ENCODE measurements at regions not wholly inside any gene's neighbourhood (a gene's known extent, or its start where the extent isn't known, plus 50 kb on each side); places are given as distances from the start of the nearest gene placed in this dataset.

- no peak overlapping the region for H3K27ac ChIP-seq
- no peak for TF ChIP-seq CTCF (IDR thresholded peaks at IDR 0.05)
- no peak for DNase-seq
- no peaks in the 10 kb centered on the region for H3K9me3 ChIP-seq
- H3K4me3 ChIP-seq = no peak overlapping the region
- no peak overlapping the region for H3K9ac ChIP-seq (ENCODE audit: low read depth in 2 of 2, low read length in 2 of 2)
- H3K27me3 ChIP-seq = no peaks in the 10 kb centered on the region
- H3K36me3 ChIP-seq = no peaks in the 10 kb centered on the region
- H3K4me1 ChIP-seq = no peaks in the 10 kb centered on the region
- intact Hi-C loops (cut with DNase I) = no loop called here
Measured at GRCh38 chrX:98068024-98068580, 1184.4 kb downstream of the RPA4 start.

GRCh38 chrX:98071331-98071730 is 1187.6 kb downstream of the RPA4 start:
- H3K9me3 ChIP-seq = no peaks in the 10 kb centered on the region
- no peak for TF ChIP-seq CTCF (IDR thresholded peaks at IDR 0.05)
- intact Hi-C loops (cut with DNase I) = no loop called here

GRCh38 chrX:98077440-98077839 is 1193.7 kb downstream of the RPA4 start:
- H3K27me3 ChIP-seq = no peaks in the 10 kb centered on the region

More at GRCh38 chrX:98071331-98071730, 1187.6 kb downstream of the RPA4 start:
- H3K36me3 ChIP-seq = no peaks in the 10 kb centered on the region
- no peaks in the 10 kb centered on the region for H3K4me1 ChIP-seq
- no peak overlapping the region for H3K9ac ChIP-seq (ENCODE audit: low read depth in 2 of 2, low read length in 2 of 2)
- H3K27me3 ChIP-seq = no peaks in the 10 kb centered on the region
- H3K4me3 ChIP-seq = no peak overlapping the region
- DNase-seq = no peak
- no peak overlapping the region for H3K27ac ChIP-seq

GRCh38 chrX:98111684-98112083 is 1228.0 kb downstream of the RPA4 start:
- no peaks in the 10 kb centered on the region for H3K4me1 ChIP-seq
- intact Hi-C loops (cut with DNase I) = no loop called here
- peaks cover 4% of the 10 kb centered on the region for H3K27me3 ChIP-seq
- no peak overlapping the region for H3K27ac ChIP-seq
- DNase-seq = no peak
- no peak overlapping the region for H3K4me3 ChIP-seq
- H3K9me3 ChIP-seq = no peaks in the 10 kb centered on the region
- H3K9ac ChIP-seq (ENCODE audit: low read depth in 2 of 2, low read length in 2 of 2) = no peak overlapping the region
- H3K36me3 ChIP-seq = no peaks in the 10 kb centered on the region
- TF ChIP-seq CTCF (IDR thresholded peaks at IDR 0.05) = no peak

More at GRCh38 chrX:98077440-98077839, 1193.7 kb downstream of the RPA4 start:
- Histone ChIP-seq H3K4me3 (no peak overlapping the region), H3K9me3 (no peaks in the 10 kb centered on the region), H3K36me3 (no peaks in the 10 kb centered on the region), H3K4me1 (no peaks in the 10 kb centered on the region), H3K27ac (no peak overlapping the region), H3K9ac (ENCODE audit: low read depth in 2 of 2, low read length in 2 of 2) (no peak overlapping the region)
- TF ChIP-seq CTCF (IDR thresholded peaks at IDR 0.05) = no peak
- intact Hi-C loops (cut with DNase I) = no loop called here
- DNase-seq = no peak

GRCh38 chrX:98114021-98114420 is 1230.3 kb downstream of the RPA4 start:
- Histone ChIP-seq H3K4me3 (no peak overlapping the region), H3K27ac (no peak overlapping the region), H3K9me3 (no peaks in the 10 kb centered on the region), H3K27me3 (peaks cover 4% of the 10 kb centered on the region), H3K36me3 (no peaks in the 10 kb centered on the region), H3K4me1 (no peaks in the 10 kb centered on the region), H3K9ac (ENCODE audit: low read depth in 2 of 2, low read length in 2 of 2) (no peak overlapping the region)
- intact Hi-C loops (cut with DNase I) = no loop called here
- TF ChIP-seq CTCF (IDR thresholded peaks at IDR 0.05) = no peak
- no peak for DNase-seq

All from colonic mucosa (tissue), 4 donors.